ENCODE measurements at regions not wholly inside any gene's neighbourhood (a gene's known extent, or its start where the extent isn't known, plus 50 kb on each side); places are given as distances from the start of the nearest gene placed in this dataset.
"Not testable (repeated sequence)": the region's sequence is repeated elsewhere in the genome, so short reads cannot be mapped to it uniquely, and the experiment has no call there.

GRCh38 chr7:96920713-96921112, 84.6 kb upstream of the DLX6 start:
- no peak overlapping the region for H3K4me3 ChIP-seq (ENCODE audit: low read depth, low read length)
- TF ChIP-seq CTCF (IDR thresholded peaks at IDR 0.05; ENCODE audit: insufficient read depth, low read depth, low read length, missing control alignments) = no peak
- no peak for DNase-seq (ENCODE audit: low read depth)

DNA sequence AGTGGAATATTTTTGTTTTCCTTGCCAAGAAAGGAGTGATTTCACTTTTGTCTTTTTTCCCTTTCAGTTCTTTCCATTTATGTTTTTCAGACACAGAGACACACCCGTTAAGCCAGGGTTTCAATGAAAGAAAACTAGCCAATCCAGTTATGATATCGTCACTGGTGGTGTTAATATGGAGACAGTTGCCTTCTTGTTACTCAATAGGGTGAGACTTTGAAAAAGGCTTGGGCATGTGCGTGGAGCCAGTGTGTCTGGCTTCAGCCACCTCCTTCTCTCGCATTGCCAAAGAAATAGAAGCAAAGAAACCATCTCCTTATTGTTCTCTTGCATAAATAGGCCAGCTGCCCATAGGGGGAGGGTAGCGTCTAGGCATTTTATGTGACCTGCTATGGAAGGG, 84.1 kb upstream of the DLX6 start:
- TF ChIP-seq CTCF (IDR thresholded peaks at IDR 0.05; ENCODE audit: insufficient read depth, low read depth, low read length, missing control alignments) = no peak
- no peak overlapping the region for H3K4me3 ChIP-seq (ENCODE audit: low read depth, low read length)
- no peak for DNase-seq (ENCODE audit: low read depth)

DNA sequence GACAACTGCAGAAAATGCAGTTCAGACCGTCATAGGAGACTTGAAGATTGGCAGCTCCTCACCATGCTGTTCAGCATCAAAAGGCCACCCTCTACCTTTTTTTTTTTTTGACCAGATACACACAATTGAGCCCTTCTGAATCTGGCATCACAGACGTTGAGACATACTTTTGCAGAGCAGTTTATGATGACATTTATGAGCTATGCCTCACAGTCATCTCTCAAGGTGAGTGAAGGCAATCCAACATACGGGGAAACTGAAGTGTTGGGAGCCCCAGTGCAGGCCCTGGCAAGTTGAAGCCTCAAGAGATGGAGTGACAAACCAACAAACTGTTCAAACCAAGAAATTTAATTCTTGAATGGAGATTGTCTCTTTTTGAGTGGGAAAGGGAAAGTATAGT, 83.6 kb upstream of the DLX6 start:
- no peak for TF ChIP-seq CTCF (IDR thresholded peaks at IDR 0.05; ENCODE audit: insufficient read depth, low read depth, low read length, missing control alignments)
- DNase-seq (ENCODE audit: low read depth) = no peak
- H3K4me3 ChIP-seq (ENCODE audit: low read depth, low read length) = no peak overlapping the region

GRCh38 chr7:96923345-96923744, 82.0 kb upstream of the DLX6 start:
- not testable (repeated sequence) for H3K4me3 ChIP-seq (ENCODE audit: low read depth, low read length); DNase-seq (ENCODE audit: low read depth)

- DNase-seq (ENCODE audit: low read depth) = no peak
- no peak for TF ChIP-seq CTCF (IDR thresholded peaks at IDR 0.05; ENCODE audit: insufficient read depth, low read depth, low read length, missing control alignments)
- H3K4me3 ChIP-seq (ENCODE audit: low read depth, low read length) = no peak overlapping the region
Measured at GRCh38 chr7:96927131-96927530, 78.2 kb upstream of the DLX6 start.

DNA sequence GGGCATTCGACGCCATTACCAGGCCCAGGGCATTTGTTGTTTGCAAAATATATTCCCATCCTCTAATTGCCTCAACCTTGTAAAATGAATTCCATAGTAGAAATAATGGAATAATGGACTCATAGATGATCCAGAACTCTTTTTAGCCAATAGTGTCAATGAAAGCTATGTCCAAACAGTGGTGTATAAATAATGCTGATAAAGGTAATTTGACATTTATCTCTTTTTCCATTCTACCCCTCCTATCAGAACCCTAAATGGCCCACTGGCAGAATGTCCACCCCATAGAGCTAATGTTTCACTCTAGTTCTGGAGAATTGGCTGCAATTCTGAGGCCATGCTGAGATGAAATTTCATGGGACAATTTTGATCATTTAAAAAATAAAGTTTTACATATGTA, 76.4 kb upstream of the DLX6 start:
- no peak for DNase-seq (ENCODE audit: low read depth)
- no peak for TF ChIP-seq CTCF (IDR thresholded peaks at IDR 0.05; ENCODE audit: insufficient read depth, low read depth, low read length, missing control alignments)
- H3K4me3 ChIP-seq (ENCODE audit: low read depth, low read length) = no peak overlapping the region

DNA sequence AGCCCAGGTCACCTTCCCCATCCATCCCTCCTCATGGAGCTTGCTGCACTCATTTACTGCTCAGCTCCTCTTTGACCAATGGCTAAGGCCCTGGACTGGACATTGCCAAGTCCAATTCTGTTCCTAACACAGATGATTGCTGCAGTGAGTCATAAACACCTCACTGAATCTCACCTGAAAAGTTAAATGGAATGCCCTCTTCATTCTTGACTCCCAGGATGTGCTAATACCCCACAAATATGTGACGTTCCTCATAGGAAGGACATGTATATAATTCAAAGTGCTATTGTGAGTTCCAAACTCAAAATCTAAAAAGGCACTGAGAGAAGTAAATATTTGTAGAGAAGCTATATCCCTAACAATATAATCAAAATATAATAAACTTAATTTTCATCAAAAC, 73.5 kb upstream of the DLX6 start:
- H3K4me3 ChIP-seq (ENCODE audit: low read depth, low read length) = no peak overlapping the region
- DNase-seq (ENCODE audit: low read depth) = no peak
- TF ChIP-seq CTCF (IDR thresholded peaks at IDR 0.05; ENCODE audit: insufficient read depth, low read depth, low read length, missing control alignments) = no peak
